DOHH2 (cell line): ENCODE measurements at regions not wholly inside any gene's neighbourhood (a gene's known extent, or its start where the extent isn't known, plus 50 kb on each side); places are given as distances from the start of the nearest gene placed in this dataset.
"Not testable (repeated sequence)": the region's sequence is repeated elsewhere in the genome, so short reads cannot be mapped to it uniquely, and the experiment has no call there.

Experiments used
- EZH2phosphoT487 ChIP-seq: fragments of 200-600 bp; sonication (generic); IDR thresholded peaks from 2 replicates; pipeline ENCODE4 v1.6.1; 2017; ENCODE audit warnings: borderline replicate concordance, mild to moderate bottlenecking, antibody characterized with exemption, low read length, moderate library complexity, mixed read lengths
- TF ChIP-seq, protein P1 (sequence below): fragments of 200-600 bp; sonication (generic); IDR thresholded peaks from one replicate; pipeline ENCODE4 v1.5.1; 2014; ENCODE audit warnings: antibody characterized with exemption, mild to moderate bottlenecking, low read depth, low read length; ENCODE audit not compliant: poor library complexity, severe bottlenecking

DNA sequence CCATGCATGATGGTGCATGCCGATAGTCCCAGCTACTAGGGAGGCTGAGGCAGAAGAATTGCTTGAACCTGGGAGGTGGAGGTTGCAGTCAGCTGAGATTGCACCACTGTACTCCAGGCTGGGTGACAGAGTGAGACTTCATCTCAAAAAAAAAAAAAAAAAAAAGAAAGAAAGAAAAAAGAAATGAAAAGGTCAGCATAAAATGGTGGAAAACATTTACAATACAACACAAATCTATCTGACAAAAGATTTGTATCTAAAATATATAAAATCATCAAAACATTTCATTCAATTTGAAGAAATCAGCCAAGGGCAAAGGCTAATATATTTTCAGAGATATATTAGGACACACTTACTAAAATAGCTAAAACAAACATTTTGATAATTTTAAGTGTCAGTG is 683.7 kb downstream of the DACH1 start:
- TF ChIP-seq, protein P1, sequence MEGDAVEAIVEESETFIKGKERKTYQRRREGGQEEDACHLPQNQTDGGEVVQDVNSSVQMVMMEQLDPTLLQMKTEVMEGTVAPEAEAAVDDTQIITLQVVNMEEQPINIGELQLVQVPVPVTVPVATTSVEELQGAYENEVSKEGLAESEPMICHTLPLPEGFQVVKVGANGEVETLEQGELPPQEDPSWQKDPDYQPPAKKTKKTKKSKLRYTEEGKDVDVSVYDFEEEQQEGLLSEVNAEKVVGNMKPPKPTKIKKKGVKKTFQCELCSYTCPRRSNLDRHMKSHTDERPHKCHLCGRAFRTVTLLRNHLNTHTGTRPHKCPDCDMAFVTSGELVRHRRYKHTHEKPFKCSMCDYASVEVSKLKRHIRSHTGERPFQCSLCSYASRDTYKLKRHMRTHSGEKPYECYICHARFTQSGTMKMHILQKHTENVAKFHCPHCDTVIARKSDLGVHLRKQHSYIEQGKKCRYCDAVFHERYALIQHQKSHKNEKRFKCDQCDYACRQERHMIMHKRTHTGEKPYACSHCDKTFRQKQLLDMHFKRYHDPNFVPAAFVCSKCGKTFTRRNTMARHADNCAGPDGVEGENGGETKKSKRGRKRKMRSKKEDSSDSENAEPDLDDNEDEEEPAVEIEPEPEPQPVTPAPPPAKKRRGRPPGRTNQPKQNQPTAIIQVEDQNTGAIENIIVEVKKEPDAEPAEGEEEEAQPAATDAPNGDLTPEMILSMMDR: not testable (repeated sequence)
- not testable (repeated sequence) for TF ChIP-seq EZH2phosphoT487
